ENCODE measurements at regions not wholly inside any gene's neighbourhood (a gene's known extent, or its start where the extent isn't known, plus 50 kb on each side); places are given as distances from the start of the nearest gene placed in this dataset.

GRCh38 chr6:106870069-106870468 is 104.5 kb downstream of the CD24 start:
- Histone ChIP-seq H3K4me3 (ENCODE audit: low read depth, low read length) (no peak overlapping the region), H3K27ac (ENCODE audit: low read depth, low read length) (no peak overlapping the region), H3K27me3 (ENCODE audit: control insufficient read depth, insufficient read depth, low read length) (no peaks in the 10 kb centered on the region), H3K9me3 (ENCODE audit: control insufficient read depth, insufficient read depth, low read length) (no peaks in the 10 kb centered on the region)
- TF ChIP-seq CTCF (IDR thresholded peaks at IDR 0.05; ENCODE audit: low read depth, low read length): no peak
- DNase-seq (ENCODE audit: low read depth, low spot score): peak; percentile 16
- ChIA-PET POLR2A (no interaction called here), CTCF (no interaction called here)

- CTCF ChIA-PET: interaction anchor here (0.6 kb wide), 2 partner anchors 111 to 186 kb away, joined by 3 read pairs; no protein-coding TSS in a partner anchor
- Histone ChIP-seq H3K9me3 (ENCODE audit: control insufficient read depth, insufficient read depth, low read length) (peaks cover 2% of the 10 kb centered on the region; the same call in 1 of the 2 replicates), H3K27me3 (ENCODE audit: control insufficient read depth, insufficient read depth, low read length) (no peaks in the 10 kb centered on the region), H3K4me3 (ENCODE audit: low read depth, low read length) (no peak overlapping the region), H3K27ac (ENCODE audit: low read depth, low read length) (no peak overlapping the region)
- no peak for DNase-seq (ENCODE audit: low read depth, low spot score)
- POLR2A ChIA-PET: no interaction called here
- no peak for TF ChIP-seq CTCF (IDR thresholded peaks at IDR 0.05; ENCODE audit: low read depth, low read length)
Measured at GRCh38 chr6:106869203-106869602, 105.3 kb downstream of the CD24 start.

- Histone ChIP-seq H3K9me3 (ENCODE audit: control insufficient read depth, insufficient read depth, low read length) (peaks cover 14% of the 10 kb centered on the region; the same call in 1 of the 2 replicates), H3K27ac (ENCODE audit: low read depth, low read length) (no peak overlapping the region), H3K4me3 (ENCODE audit: low read depth, low read length) (no peak overlapping the region), H3K27me3 (ENCODE audit: control insufficient read depth, insufficient read depth, low read length) (no peaks in the 10 kb centered on the region)
- POLR2A ChIA-PET: no interaction called here
- no peak for DNase-seq (ENCODE audit: low read depth, low spot score)
- no peak for TF ChIP-seq CTCF (IDR thresholded peaks at IDR 0.05; ENCODE audit: low read depth, low read length)
- CTCF ChIA-PET: no interaction called here
Measured at GRCh38 chr6:106866875-106867658, 107.5 kb downstream of the CD24 start.

- peaks cover 14% of the 10 kb centered on the region; the same call in 1 of the 2 replicates for H3K9me3 ChIP-seq (ENCODE audit: control insufficient read depth, insufficient read depth, low read length)
- H3K27ac ChIP-seq (ENCODE audit: low read depth, low read length): no peak overlapping the region
- POLR2A ChIA-PET: no interaction called here
- no peak overlapping the region for H3K4me3 ChIP-seq (ENCODE audit: low read depth, low read length)
- CTCF ChIA-PET: no interaction called here
- no peak for DNase-seq (ENCODE audit: low read depth, low spot score)
- H3K27me3 ChIP-seq (ENCODE audit: control insufficient read depth, insufficient read depth, low read length): no peaks in the 10 kb centered on the region
- no peak for TF ChIP-seq CTCF (IDR thresholded peaks at IDR 0.05; ENCODE audit: low read depth, low read length)
Measured at GRCh38 chr6:106862858-106863257, 111.7 kb downstream of the CD24 start.

GRCh38 chr6:106860940-106861339 is 113.6 kb downstream of the CD24 start:
- ChIA-PET CTCF (no interaction called here), POLR2A (no interaction called here)
- peaks cover 14% of the 10 kb centered on the region; the same call in 1 of the 2 replicates for H3K9me3 ChIP-seq (ENCODE audit: control insufficient read depth, insufficient read depth, low read length)
- no peak for DNase-seq (ENCODE audit: low read depth, low spot score)
- H3K27ac ChIP-seq (ENCODE audit: low read depth, low read length): no peak overlapping the region
- no peak for TF ChIP-seq CTCF (IDR thresholded peaks at IDR 0.05; ENCODE audit: low read depth, low read length)
- no peak overlapping the region for H3K4me3 ChIP-seq (ENCODE audit: low read depth, low read length)
- no peaks in the 10 kb centered on the region for H3K27me3 ChIP-seq (ENCODE audit: control insufficient read depth, insufficient read depth, low read length)
